ENCODE measurements at regions not wholly inside any gene's neighbourhood (a gene's known extent, or its start where the extent isn't known, plus 50 kb on each side); places are given as distances from the start of the nearest gene placed in this dataset.

DNA sequence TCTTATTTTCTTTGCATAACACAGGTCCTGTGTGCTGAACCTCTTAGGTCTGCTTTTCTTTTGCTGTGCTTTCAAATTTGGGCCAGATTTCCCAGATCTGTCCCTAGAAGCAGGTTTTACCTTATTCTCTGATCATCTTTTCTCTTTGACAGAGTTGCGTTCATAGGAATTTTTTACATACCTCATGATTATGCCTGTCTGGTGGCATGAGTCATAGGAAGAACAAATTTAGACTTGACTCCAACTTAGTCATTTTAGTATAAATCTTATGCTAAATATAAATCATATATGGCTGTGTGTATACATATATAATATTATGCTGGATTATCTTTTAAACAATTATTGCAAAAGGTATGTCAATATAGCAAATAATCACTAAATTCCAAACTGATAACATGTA, 1038.9 kb downstream of the GRM8 start:
- TF ChIP-seq, protein P1, sequence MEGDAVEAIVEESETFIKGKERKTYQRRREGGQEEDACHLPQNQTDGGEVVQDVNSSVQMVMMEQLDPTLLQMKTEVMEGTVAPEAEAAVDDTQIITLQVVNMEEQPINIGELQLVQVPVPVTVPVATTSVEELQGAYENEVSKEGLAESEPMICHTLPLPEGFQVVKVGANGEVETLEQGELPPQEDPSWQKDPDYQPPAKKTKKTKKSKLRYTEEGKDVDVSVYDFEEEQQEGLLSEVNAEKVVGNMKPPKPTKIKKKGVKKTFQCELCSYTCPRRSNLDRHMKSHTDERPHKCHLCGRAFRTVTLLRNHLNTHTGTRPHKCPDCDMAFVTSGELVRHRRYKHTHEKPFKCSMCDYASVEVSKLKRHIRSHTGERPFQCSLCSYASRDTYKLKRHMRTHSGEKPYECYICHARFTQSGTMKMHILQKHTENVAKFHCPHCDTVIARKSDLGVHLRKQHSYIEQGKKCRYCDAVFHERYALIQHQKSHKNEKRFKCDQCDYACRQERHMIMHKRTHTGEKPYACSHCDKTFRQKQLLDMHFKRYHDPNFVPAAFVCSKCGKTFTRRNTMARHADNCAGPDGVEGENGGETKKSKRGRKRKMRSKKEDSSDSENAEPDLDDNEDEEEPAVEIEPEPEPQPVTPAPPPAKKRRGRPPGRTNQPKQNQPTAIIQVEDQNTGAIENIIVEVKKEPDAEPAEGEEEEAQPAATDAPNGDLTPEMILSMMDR (conservative IDR thresholded peaks at IDR 0.05), result no peak
- TF ChIP-seq EZH2 (IDR thresholded peaks at IDR 0.05; ENCODE audit: low read depth), result no peak
